ENCODE measurements at regions not wholly inside any gene's neighbourhood (a gene's known extent, or its start where the extent isn't known, plus 50 kb on each side); places are given as distances from the start of the nearest gene placed in this dataset.

DNA sequence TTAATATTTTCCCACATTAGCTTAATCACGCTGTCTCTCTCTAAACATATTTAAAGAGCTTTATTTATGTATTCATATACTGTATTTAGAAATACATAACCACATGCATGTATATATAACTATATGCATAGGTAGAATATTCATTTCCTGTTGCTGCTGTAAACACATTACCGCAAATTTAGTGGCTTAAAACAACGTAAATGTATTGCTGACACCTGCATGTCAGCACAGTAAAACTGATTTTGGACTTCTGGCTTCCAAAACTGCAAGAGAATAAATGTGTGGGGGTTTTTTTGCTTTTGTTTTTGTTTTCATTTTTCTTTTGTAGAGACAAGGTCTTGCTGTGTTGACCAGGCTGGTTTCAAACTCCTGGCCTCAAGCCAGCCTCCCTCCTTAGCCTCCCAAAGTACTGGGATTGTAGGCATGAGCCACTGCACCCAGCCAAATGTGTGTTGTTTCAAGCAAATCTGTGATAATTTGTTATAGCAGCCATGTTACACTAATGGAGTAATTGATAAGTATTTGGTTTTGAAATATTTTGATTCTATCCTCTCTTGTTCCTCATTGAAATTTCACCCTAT, 61.9 kb upstream of the CMKLR1 start:
- Histone ChIP-seq H3K79me2 (ENCODE audit: insufficient read depth, low read length) (no peaks in the 10 kb centered on the region), H3K9me2 (replicated peaks; ENCODE audit: low read depth, low read length) (no peaks in the 10 kb centered on the region), H3K4me2 (ENCODE audit: low read depth, low read length, poor library complexity, severe bottlenecking) (no peak overlapping the region), H3K9me3 (ENCODE audit: insufficient read depth, low read depth, low read length) (peaks cover under 1% of the 10 kb centered on the region; the same call in 1 of the 2 replicates), H3F3A (ENCODE audit: low read depth) (no peaks in the 10 kb centered on the region), H3K4me3 (ENCODE audit: low read length, poor library complexity, severe bottlenecking) (no peak overlapping the region), H3K4me1 (ENCODE audit: insufficient read depth, low read length, poor library complexity, severe bottlenecking) (no peaks in the 10 kb centered on the region), H3K27me3 (ENCODE audit: insufficient read depth, low read length, poor library complexity, severe bottlenecking) (no peaks in the 10 kb centered on the region), H4K20me1 (ENCODE audit: insufficient read depth, low read length, poor library complexity, severe bottlenecking) (no peaks in the 10 kb centered on the region), H3K36me3 (ENCODE audit: insufficient read depth, low read length) (no peaks in the 10 kb centered on the region), H3K9ac (ENCODE audit: low read depth, low read length, poor library complexity, severe bottlenecking) (no peak overlapping the region), H2AFZ (ENCODE audit: low read length) (no peak overlapping the region)
- no peak for TF ChIP-seq EZH2phosphoT487 (IDR thresholded peaks at IDR 0.05; ENCODE audit: borderline replicate concordance)
- TF ChIP-seq, protein P1, sequence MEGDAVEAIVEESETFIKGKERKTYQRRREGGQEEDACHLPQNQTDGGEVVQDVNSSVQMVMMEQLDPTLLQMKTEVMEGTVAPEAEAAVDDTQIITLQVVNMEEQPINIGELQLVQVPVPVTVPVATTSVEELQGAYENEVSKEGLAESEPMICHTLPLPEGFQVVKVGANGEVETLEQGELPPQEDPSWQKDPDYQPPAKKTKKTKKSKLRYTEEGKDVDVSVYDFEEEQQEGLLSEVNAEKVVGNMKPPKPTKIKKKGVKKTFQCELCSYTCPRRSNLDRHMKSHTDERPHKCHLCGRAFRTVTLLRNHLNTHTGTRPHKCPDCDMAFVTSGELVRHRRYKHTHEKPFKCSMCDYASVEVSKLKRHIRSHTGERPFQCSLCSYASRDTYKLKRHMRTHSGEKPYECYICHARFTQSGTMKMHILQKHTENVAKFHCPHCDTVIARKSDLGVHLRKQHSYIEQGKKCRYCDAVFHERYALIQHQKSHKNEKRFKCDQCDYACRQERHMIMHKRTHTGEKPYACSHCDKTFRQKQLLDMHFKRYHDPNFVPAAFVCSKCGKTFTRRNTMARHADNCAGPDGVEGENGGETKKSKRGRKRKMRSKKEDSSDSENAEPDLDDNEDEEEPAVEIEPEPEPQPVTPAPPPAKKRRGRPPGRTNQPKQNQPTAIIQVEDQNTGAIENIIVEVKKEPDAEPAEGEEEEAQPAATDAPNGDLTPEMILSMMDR (conservative IDR thresholded peaks at IDR 0.05; ENCODE audit: low read length): no peak

- Histone ChIP-seq H3K36me3 (ENCODE audit: insufficient read depth, low read length) (no peaks in the 10 kb centered on the region), H4K20me1 (ENCODE audit: insufficient read depth, low read length, poor library complexity, severe bottlenecking) (no peaks in the 10 kb centered on the region)
These were observed 61.4 kb upstream of the CMKLR1 start for GRCh38 chr12:108400481-108400880.

GRCh38 chr12:108400056-108400455, 60.9 kb upstream of the CMKLR1 start:
- H3K36me3 ChIP-seq (ENCODE audit: insufficient read depth, low read length): no peaks in the 10 kb centered on the region
- H4K20me1 ChIP-seq (ENCODE audit: insufficient read depth, low read length, poor library complexity, severe bottlenecking): no peaks in the 10 kb centered on the region
- H3K4me1 ChIP-seq (ENCODE audit: insufficient read depth, low read length, poor library complexity, severe bottlenecking): no peaks in the 10 kb centered on the region
- no peak overlapping the region for H3K4me3 ChIP-seq (ENCODE audit: low read length, poor library complexity, severe bottlenecking)
- no peak overlapping the region for H2AFZ ChIP-seq (ENCODE audit: low read length)
- no peak for TF ChIP-seq EZH2phosphoT487 (IDR thresholded peaks at IDR 0.05; ENCODE audit: borderline replicate concordance)
- TF ChIP-seq, protein P1 (conservative IDR thresholded peaks at IDR 0.05; ENCODE audit: low read length): no peak
- no peak overlapping the region for H3K9ac ChIP-seq (ENCODE audit: low read depth, low read length, poor library complexity, severe bottlenecking)
- no peaks in the 10 kb centered on the region for H3K9me2 ChIP-seq (replicated peaks; ENCODE audit: low read depth, low read length)
- no peaks in the 10 kb centered on the region for H3K9me3 ChIP-seq (ENCODE audit: insufficient read depth, low read depth, low read length)
- no peaks in the 10 kb centered on the region for H3K27me3 ChIP-seq (ENCODE audit: insufficient read depth, low read length, poor library complexity, severe bottlenecking)
- no peak overlapping the region for H3K4me2 ChIP-seq (ENCODE audit: low read depth, low read length, poor library complexity, severe bottlenecking)
- no peaks in the 10 kb centered on the region for H3F3A ChIP-seq (ENCODE audit: low read depth)
- no peaks in the 10 kb centered on the region for H3K79me2 ChIP-seq (ENCODE audit: insufficient read depth, low read length)

More at GRCh38 chr12:108400481-108400880, 61.4 kb upstream of the CMKLR1 start:
- H3K79me2 ChIP-seq (ENCODE audit: insufficient read depth, low read length): no peaks in the 10 kb centered on the region
- no peaks in the 10 kb centered on the region for H3K4me1 ChIP-seq (ENCODE audit: insufficient read depth, low read length, poor library complexity, severe bottlenecking)
- no peak overlapping the region for H2AFZ ChIP-seq (ENCODE audit: low read length)
- no peak overlapping the region for H3K4me2 ChIP-seq (ENCODE audit: low read depth, low read length, poor library complexity, severe bottlenecking)
- no peak overlapping the region for H3K4me3 ChIP-seq (ENCODE audit: low read length, poor library complexity, severe bottlenecking)
- no peaks in the 10 kb centered on the region for H3K9me2 ChIP-seq (replicated peaks; ENCODE audit: low read depth, low read length)
- no peaks in the 10 kb centered on the region for H3K9me3 ChIP-seq (ENCODE audit: insufficient read depth, low read depth, low read length)
- no peak for TF ChIP-seq EZH2phosphoT487 (IDR thresholded peaks at IDR 0.05; ENCODE audit: borderline replicate concordance)
- TF ChIP-seq, protein P1 (conservative IDR thresholded peaks at IDR 0.05; ENCODE audit: low read length): no peak
- no peaks in the 10 kb centered on the region for H3K27me3 ChIP-seq (ENCODE audit: insufficient read depth, low read length, poor library complexity, severe bottlenecking)
- H3K9ac ChIP-seq (ENCODE audit: low read depth, low read length, poor library complexity, severe bottlenecking): no peak overlapping the region
- no peaks in the 10 kb centered on the region for H3F3A ChIP-seq (ENCODE audit: low read depth)

Measured in Loucy (cell line).